ENCODE measurements at regions not wholly inside any gene's neighbourhood (a gene's known extent, or its start where the extent isn't known, plus 50 kb on each side); places are given as distances from the start of the nearest gene placed in this dataset.

- Mint-ChIP-seq H3K4me3 (no peak overlapping the region), H3K27ac (no peak overlapping the region), H3K27me3 (no peaks in the 10 kb centered on the region), H3K36me3 (ENCODE audit: low read depth) (no peaks in the 10 kb centered on the region), H3K4me1 (no peaks in the 10 kb centered on the region)
- H3K9me3 ChIP-seq (ENCODE audit: control insufficient read depth, low read length, poor library complexity, severe bottlenecking) = peaks cover 8% of the 10 kb centered on the region
- no peak for ATAC-seq
- no peak for DNase-seq
These were observed 52.2 kb downstream of the CCDC185 start for GRCh38 chr1:223445402-223445801.

GRCh38 chr1:223453902-223454301 is 60.7 kb downstream of the CCDC185 start:
- H3K36me3 Mint-ChIP-seq (ENCODE audit: low read depth) = no peaks in the 10 kb centered on the region
- no peaks in the 10 kb centered on the region for H3K4me1 Mint-ChIP-seq
- ATAC-seq (no peak), DNase-seq (no peak)
- H3K9me3 ChIP-seq (ENCODE audit: control insufficient read depth, low read length, poor library complexity, severe bottlenecking) = no peaks in the 10 kb centered on the region
- H3K27ac Mint-ChIP-seq = no peak overlapping the region
- H3K4me3 Mint-ChIP-seq = no peak overlapping the region
- no peaks in the 10 kb centered on the region for H3K27me3 Mint-ChIP-seq

DNA sequence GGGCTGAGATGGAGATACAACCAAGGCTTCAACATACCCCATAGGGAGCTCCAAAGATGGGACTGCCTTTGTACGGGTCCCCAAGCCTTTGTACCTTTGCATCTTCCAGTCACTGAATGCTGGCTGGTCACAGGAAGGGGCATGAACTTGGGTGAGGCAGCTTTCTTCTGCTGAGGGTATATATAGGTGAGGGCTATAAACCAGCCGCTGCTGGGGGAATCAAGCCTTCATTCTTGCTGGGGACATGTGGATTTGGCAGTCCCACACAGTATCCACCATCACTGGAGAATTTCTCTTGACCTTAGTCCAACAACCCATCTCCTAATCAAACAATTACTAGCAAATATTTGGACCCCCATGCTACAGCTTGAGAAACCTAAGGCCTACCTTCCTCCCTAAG is 61.7 kb downstream of the CCDC185 start:
- H3K27ac Mint-ChIP-seq = no peak overlapping the region
- ATAC-seq = no peak
- no peaks in the 10 kb centered on the region for H3K4me1 Mint-ChIP-seq

GRCh38 chr1:223455470-223455869 is 62.3 kb downstream of the CCDC185 start:
- no peak for ATAC-seq
- H3K27ac Mint-ChIP-seq = no peak overlapping the region

More for the DNA sequence above, 61.7 kb downstream of the CCDC185 start:
- no peaks in the 10 kb centered on the region for H3K36me3 Mint-ChIP-seq (ENCODE audit: low read depth)
- H3K9me3 ChIP-seq (ENCODE audit: control insufficient read depth, low read length, poor library complexity, severe bottlenecking) = no peaks in the 10 kb centered on the region
- H3K27me3 Mint-ChIP-seq = no peaks in the 10 kb centered on the region
- no peak overlapping the region for H3K4me3 Mint-ChIP-seq
- DNase-seq = no peak

DNA sequence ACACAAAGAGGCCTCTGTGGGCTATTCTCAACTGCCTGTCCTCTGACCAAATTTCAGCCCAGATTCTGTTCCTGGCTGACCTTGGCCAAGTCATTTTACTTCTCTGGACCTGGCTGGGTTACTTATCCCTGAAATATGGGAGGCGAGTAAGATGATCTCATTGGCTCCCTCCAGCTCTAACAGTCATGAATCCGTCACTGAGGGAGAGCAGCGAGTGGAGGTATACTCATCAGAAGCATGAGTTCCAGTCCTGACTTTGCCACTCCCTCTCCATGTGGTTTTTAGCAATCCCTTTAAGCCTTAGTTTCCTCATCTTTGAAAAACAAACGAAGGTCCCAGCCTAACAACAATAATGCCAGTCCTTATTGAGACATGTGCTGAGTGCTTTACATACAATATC is 63.5 kb downstream of the CCDC185 start:
- H3K4me3 Mint-ChIP-seq = no peak overlapping the region
- H3K27ac Mint-ChIP-seq = no peak overlapping the region
- peaks cover 2% of the 10 kb centered on the region for H3K4me1 Mint-ChIP-seq
- H3K9me3 ChIP-seq (ENCODE audit: control insufficient read depth, low read length, poor library complexity, severe bottlenecking) = no peaks in the 10 kb centered on the region
- no peaks in the 10 kb centered on the region for H3K36me3 Mint-ChIP-seq (ENCODE audit: low read depth)
- DNase-seq (no peak), ATAC-seq (no peak)
- H3K27me3 Mint-ChIP-seq = no peaks in the 10 kb centered on the region

More at GRCh38 chr1:223455470-223455869, 62.3 kb downstream of the CCDC185 start:
- H3K27me3 Mint-ChIP-seq = no peaks in the 10 kb centered on the region
- DNase-seq = no peak
- no peaks in the 10 kb centered on the region for H3K36me3 Mint-ChIP-seq (ENCODE audit: low read depth)
- H3K4me3 Mint-ChIP-seq = no peak overlapping the region
- H3K9me3 ChIP-seq (ENCODE audit: control insufficient read depth, low read length, poor library complexity, severe bottlenecking) = no peaks in the 10 kb centered on the region
- H3K4me1 Mint-ChIP-seq = peaks cover 2% of the 10 kb centered on the region

DNA sequence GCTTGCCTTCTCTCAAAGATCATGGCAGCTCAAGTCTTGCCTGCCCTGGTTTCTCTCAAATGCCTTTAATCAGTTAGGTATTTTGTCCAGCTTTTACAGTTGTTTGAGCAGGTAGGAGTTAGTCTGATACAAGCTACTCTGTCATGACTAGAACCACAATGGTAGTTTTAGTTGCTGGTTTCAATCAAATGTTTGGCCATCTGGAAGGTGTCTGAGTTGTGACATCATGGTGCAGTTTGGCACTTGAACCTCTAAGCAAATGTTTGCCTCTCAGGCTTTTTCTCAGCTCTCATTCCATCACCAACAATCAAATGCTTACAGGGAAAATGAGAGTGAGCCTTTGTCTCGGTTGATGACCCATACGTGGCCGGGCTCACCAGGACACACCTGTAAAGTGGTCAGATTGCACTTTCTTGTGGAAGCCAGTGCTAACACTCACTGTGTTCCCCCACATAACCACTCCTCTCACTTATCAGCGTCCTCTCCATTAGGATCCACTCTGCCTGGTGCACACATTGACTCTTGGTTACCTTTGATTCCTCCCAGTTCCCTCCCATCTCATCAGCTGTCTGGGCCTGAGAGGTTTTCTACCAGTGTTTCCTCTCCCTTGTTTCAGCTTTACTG is 67.5 kb downstream of the CCDC185 start:
- DNase-seq (no peak), ATAC-seq (no peak)
- H3K36me3 Mint-ChIP-seq (ENCODE audit: low read depth) = no peaks in the 10 kb centered on the region
- peaks cover 2% of the 10 kb centered on the region for H3K4me1 Mint-ChIP-seq
- H3K27ac Mint-ChIP-seq = no peak overlapping the region
- no peak overlapping the region for H3K4me3 Mint-ChIP-seq
- no peaks in the 10 kb centered on the region for H3K9me3 ChIP-seq (ENCODE audit: control insufficient read depth, low read length, poor library complexity, severe bottlenecking)
- H3K27me3 Mint-ChIP-seq = no peaks in the 10 kb centered on the region

GRCh38 chr1:223462047-223462630 is 68.9 kb downstream of the CCDC185 start:
- Mint-ChIP-seq H3K4me3 (no peak overlapping the region), H3K36me3 (ENCODE audit: low read depth) (no peaks in the 10 kb centered on the region)
- no peak for ATAC-seq

GRCh38 chr1:223462866-223463404 is 69.7 kb downstream of the CCDC185 start:
- H3K27ac Mint-ChIP-seq = no peak overlapping the region
- peaks cover 6% of the 10 kb centered on the region for H3K27me3 Mint-ChIP-seq
- H3K36me3 Mint-ChIP-seq (ENCODE audit: low read depth) = no peaks in the 10 kb centered on the region
- peaks cover 4% of the 10 kb centered on the region for H3K4me1 Mint-ChIP-seq
- H3K4me3 Mint-ChIP-seq = no peak overlapping the region
- ATAC-seq (no peak), DNase-seq (no peak)
- no peaks in the 10 kb centered on the region for H3K9me3 ChIP-seq (ENCODE audit: control insufficient read depth, low read length, poor library complexity, severe bottlenecking)

More at GRCh38 chr1:223462047-223462630, 68.9 kb downstream of the CCDC185 start:
- peaks cover 4% of the 10 kb centered on the region for H3K4me1 Mint-ChIP-seq
- DNase-seq = no peak
- H3K27me3 Mint-ChIP-seq = no peaks in the 10 kb centered on the region
- no peaks in the 10 kb centered on the region for H3K9me3 ChIP-seq (ENCODE audit: control insufficient read depth, low read length, poor library complexity, severe bottlenecking)
- no peak overlapping the region for H3K27ac Mint-ChIP-seq

GRCh38 chr1:223466151-223466550 is 72.9 kb downstream of the CCDC185 start:
- Mint-ChIP-seq H3K27me3 (peaks cover 6% of the 10 kb centered on the region), H3K27ac (no peak overlapping the region), H3K4me3 (no peak overlapping the region), H3K36me3 (ENCODE audit: low read depth) (no peaks in the 10 kb centered on the region), H3K4me1 (peaks cover 2% of the 10 kb centered on the region)
- ATAC-seq = no peak
- DNase-seq = no peak
- H3K9me3 ChIP-seq (ENCODE audit: control insufficient read depth, low read length, poor library complexity, severe bottlenecking) = no peaks in the 10 kb centered on the region

- H3K4me3 Mint-ChIP-seq = no peak overlapping the region
- H3K4me1 Mint-ChIP-seq = peaks cover 6% of the 10 kb centered on the region
- H3K27ac Mint-ChIP-seq = no peak overlapping the region
- H3K9me3 ChIP-seq (ENCODE audit: control insufficient read depth, low read length, poor library complexity, severe bottlenecking) = no peaks in the 10 kb centered on the region
- peaks cover 30% of the 10 kb centered on the region for H3K27me3 Mint-ChIP-seq
- no peaks in the 10 kb centered on the region for H3K36me3 Mint-ChIP-seq (ENCODE audit: low read depth)
- ATAC-seq = no peak
- DNase-seq = no peak
These were observed 78.4 kb downstream of the CCDC185 start for GRCh38 chr1:223471566-223471965.

DNA sequence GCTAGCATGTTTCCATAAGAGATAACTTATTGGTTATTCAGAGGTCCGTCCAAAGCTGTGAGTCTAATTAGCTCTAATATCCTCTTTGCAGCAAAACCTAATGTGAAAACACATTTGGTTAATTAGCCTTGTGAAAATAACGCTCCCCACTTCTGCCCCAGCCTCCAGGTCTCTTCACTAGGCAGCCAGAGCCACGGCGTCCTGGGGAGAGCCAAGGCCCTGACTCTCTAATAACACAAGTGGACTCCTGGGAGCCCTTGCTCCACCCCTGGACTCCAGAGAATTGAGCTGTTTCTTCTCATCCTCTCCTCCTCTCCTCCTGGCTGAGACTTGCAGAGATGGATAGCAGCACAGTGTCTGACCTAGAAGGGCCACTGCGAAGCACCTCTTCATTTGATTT is 78.8 kb downstream of the CCDC185 start:
- H3K27ac Mint-ChIP-seq = no peak overlapping the region
- peaks cover 6% of the 10 kb centered on the region for H3K4me1 Mint-ChIP-seq
- ATAC-seq (no peak), DNase-seq (no peak)
- no peaks in the 10 kb centered on the region for H3K9me3 ChIP-seq (ENCODE audit: control insufficient read depth, low read length, poor library complexity, severe bottlenecking)
- no peak overlapping the region for H3K4me3 Mint-ChIP-seq
- peaks cover 32% of the 10 kb centered on the region for H3K27me3 Mint-ChIP-seq
- no peaks in the 10 kb centered on the region for H3K36me3 Mint-ChIP-seq (ENCODE audit: low read depth)

DNA sequence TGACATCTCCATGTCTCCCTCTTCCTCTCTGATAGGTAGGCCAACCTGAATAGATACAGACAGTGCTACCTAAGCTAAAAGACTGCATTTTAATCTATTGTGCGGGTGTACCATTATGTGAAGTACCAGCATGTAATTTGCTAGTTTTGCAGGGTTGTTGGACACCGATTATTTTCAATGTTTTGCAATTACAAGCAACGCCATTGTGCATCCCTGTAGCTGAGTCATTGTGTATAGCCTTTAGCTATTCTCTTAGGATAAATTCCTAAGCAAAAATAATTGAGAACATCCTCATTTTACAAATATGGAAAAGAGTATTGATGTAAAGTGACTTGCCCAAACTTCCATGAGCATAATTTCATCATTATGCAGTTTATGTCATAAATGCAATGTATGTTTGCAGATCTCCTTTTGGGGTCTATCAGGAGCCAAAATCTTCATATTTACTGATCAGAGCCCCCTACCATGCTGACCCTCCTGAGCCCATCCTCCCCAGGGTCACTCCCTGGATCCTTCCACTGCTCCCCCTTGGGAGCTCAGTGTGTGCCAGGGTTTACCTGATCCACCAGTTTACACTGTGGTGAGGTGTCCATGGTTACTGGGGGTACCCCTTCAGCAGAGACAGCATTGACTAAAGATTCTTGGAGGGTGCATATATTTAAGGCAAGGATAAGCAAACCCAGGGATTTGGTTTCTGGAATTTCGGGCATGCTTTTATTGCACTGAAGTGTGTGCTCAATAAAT is 80.6 kb downstream of the CCDC185 start:
- Mint-ChIP-seq H3K4me3 (no peak overlapping the region), H3K27ac (no peak overlapping the region), H3K27me3 (peaks cover 42% of the 10 kb centered on the region), H3K36me3 (ENCODE audit: low read depth) (no peaks in the 10 kb centered on the region), H3K4me1 (peaks cover 10% of the 10 kb centered on the region)
- ATAC-seq (no peak), DNase-seq (no peak)
- H3K9me3 ChIP-seq (ENCODE audit: control insufficient read depth, low read length, poor library complexity, severe bottlenecking) = no peaks in the 10 kb centered on the region

DNA sequence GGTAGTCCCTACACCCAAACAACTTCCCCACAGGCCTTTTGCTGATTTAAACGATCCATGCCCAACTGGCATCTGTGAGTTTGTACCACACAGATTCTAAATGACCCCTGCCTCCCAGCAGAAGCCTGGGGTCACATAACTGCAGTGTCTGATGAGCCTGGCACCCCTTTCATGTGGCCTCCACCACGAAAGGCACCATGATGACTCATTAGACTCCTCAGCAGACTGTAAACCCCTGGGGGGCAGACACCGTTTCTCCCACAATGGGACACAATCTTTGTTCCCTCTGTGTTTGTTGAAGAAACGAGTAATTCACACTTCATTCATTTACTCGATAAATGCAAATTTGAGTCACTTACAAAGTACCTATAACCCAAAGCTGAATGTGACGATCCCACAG is 81.6 kb downstream of the CCDC185 start:
- DNase-seq = no peak

More for the DNA sequence above, 81.6 kb downstream of the CCDC185 start:
- Mint-ChIP-seq H3K27me3 (peaks cover 46% of the 10 kb centered on the region), H3K4me3 (no peak overlapping the region), H3K36me3 (ENCODE audit: low read depth) (no peaks in the 10 kb centered on the region), H3K4me1 (peaks cover 10% of the 10 kb centered on the region), H3K27ac (no peak overlapping the region)
- ATAC-seq = no peak
- no peaks in the 10 kb centered on the region for H3K9me3 ChIP-seq (ENCODE audit: control insufficient read depth, low read length, poor library complexity, severe bottlenecking)

Data from T-helper 17 cell (primary cell).